ENCODE measurements at regions not wholly inside any gene's neighbourhood (a gene's known extent, or its start where the extent isn't known, plus 50 kb on each side); places are given as distances from the start of the nearest gene placed in this dataset.
"Not testable (repeated sequence)": the region's sequence is repeated elsewhere in the genome, so short reads cannot be mapped to it uniquely, and the experiment has no call there.

DNA sequence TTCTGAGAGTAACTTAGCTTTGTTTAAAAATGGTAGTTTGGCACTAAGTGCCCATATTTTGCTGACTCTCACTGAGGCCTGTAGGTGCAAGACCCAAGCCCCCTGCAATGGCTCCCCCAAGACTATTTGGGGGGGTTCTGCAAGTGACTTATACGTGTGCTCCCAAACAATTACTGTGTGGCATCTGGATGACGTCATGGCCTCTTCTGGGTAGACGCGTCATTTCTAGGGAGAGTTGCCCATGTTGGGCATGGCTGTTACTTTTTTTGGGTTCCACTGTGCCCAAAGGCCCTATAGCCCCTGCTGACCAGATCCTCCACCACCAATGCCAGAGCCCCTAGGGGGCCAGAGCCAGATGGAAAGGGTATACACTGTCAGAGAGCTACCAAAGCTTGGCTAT lies 110.3 kb upstream of the MYLIP start:
- intact Hi-C loops (cut with DNase I; ENCODE audit: low total_unique reads): no loop called here
- TF ChIP-seq CTCF (IDR thresholded peaks at IDR 0.05): no peak
- no peak for TF ChIP-seq POLR2A (IDR thresholded peaks at IDR 0.05)
- no peak for TF ChIP-seq POLR2AphosphoS5 (IDR thresholded peaks at IDR 0.05)
- no peak for DNase-seq (ENCODE audit: low spot score in 2 of 2)
- Histone ChIP-seq H3K9me3 (no peaks in the 10 kb centered on the region), H3K4me3 (no peak overlapping the region), H3K27ac (no peak overlapping the region), H3K27me3 (no peaks in the 10 kb centered on the region), H3K4me1 (no peaks in the 10 kb centered on the region), H3K36me3 (no peaks in the 10 kb centered on the region)

GRCh38 chr6:16014325-16014724 lies 114.6 kb upstream of the MYLIP start:
- H3K4me3 ChIP-seq; DNase-seq (ENCODE audit: low spot score in 2 of 2); H3K9me3 ChIP-seq; H3K4me1 ChIP-seq; H3K36me3 ChIP-seq; intact Hi-C loops (cut with DNase I; ENCODE audit: low total_unique reads); H3K27ac ChIP-seq; H3K27me3 ChIP-seq: not testable (repeated sequence)

DNA sequence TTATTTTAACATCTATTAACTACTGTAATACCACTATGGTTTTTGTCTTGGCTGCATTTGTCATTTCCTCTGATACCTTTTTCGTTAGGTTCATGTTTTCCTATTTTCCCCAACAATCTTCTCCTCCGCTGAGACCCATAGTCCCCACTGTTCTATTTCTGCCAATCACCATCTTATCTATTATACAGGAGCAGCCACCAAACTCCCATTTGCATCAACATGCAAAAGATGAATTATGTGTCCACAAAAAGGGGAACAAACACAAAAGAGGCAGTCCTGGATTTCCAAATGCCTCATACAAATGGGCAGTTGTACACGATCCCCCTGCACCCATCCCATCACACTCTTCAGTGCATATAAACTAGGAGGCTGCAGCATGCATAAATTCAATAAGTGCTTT lies 121.7 kb upstream of the MYLIP start:
- intact Hi-C loops (cut with DNase I; ENCODE audit: low total_unique reads): no loop called here
- H3K4me1 ChIP-seq: no peaks in the 10 kb centered on the region

DNA sequence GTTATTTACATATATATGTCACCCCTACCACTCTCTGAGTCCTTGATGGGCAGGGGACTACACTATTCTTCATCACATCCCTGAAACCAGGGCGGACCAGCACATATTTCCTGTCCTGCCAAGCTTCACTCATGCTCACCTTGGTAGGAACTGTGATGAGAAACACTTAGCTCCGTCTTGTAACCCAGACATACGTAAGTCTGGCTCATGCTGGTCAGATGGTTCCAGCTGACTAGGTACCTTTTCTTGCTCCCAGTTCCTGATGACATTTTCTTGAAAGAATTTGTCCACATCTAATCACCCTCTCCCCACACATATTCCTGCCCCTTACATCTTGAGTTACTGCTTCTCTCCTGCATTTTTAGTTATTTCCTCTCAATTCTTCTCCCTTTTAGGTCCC lies 122.2 kb upstream of the MYLIP start:
- no peak for DNase-seq (ENCODE audit: low spot score in 2 of 2)
- no peaks in the 10 kb centered on the region for H3K36me3 ChIP-seq
- no peaks in the 10 kb centered on the region for H3K4me1 ChIP-seq
- H3K27ac ChIP-seq: no peak overlapping the region
- no peaks in the 10 kb centered on the region for H3K27me3 ChIP-seq
- H3K9me3 ChIP-seq: no peaks in the 10 kb centered on the region
- TF ChIP-seq POLR2A (IDR thresholded peaks at IDR 0.05): no peak
- no peak for TF ChIP-seq POLR2AphosphoS5 (IDR thresholded peaks at IDR 0.05)
- no peak for TF ChIP-seq CTCF (IDR thresholded peaks at IDR 0.05)
- H3K4me3 ChIP-seq: no peak overlapping the region
- intact Hi-C loops (cut with DNase I; ENCODE audit: low total_unique reads): no loop called here

More for the DNA sequence above, 121.7 kb upstream of the MYLIP start:
- no peak overlapping the region for H3K27ac ChIP-seq
- H3K27me3 ChIP-seq: no peaks in the 10 kb centered on the region
- H3K9me3 ChIP-seq: no peaks in the 10 kb centered on the region
- DNase-seq (ENCODE audit: low spot score in 2 of 2): no peak
- no peaks in the 10 kb centered on the region for H3K36me3 ChIP-seq
- no peak for TF ChIP-seq POLR2AphosphoS5 (IDR thresholded peaks at IDR 0.05)
- TF ChIP-seq POLR2A (IDR thresholded peaks at IDR 0.05): no peak
- TF ChIP-seq CTCF (IDR thresholded peaks at IDR 0.05): no peak
- H3K4me3 ChIP-seq: no peak overlapping the region

DNA sequence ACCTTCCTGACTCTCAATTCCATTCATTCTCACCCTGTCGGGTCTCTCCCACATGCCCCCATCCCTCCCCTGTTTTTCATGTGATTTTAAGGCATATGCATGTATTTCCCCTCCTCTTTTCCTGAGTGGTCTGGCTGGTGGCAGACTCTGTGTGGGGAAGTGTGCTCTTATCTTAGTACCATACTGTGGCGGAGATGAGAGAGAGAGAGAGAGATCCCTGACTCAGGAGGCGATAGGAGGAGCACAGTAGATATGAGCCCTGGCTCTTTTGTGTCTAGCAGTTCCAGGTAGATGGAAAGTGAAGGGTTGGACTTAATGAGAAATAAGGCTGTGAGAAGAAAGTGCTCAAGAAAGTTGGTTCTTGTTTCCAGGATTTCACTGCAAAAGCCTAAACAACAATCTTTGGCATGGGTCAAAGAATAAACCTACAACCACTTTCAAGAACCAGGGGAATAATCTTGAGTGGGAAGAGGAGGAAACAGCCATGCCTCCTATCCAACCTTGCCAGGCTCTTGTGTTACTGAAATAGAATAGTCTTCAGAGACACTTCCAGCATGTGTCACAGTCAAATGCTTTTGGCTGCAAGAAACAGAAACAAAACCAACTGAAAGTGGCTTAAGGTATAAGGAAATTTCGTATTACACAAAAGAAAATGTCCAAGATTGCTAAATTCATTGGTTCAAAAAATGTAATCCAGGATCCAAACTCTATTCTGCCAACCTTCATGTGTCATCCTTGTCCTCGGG lies 123.8 kb upstream of the MYLIP start:
- no peaks in the 10 kb centered on the region for H3K9me3 ChIP-seq
- H3K36me3 ChIP-seq: no peaks in the 10 kb centered on the region
- H3K4me3 ChIP-seq: no peak overlapping the region
- no peaks in the 10 kb centered on the region for H3K4me1 ChIP-seq
- no peak for DNase-seq (ENCODE audit: low spot score in 2 of 2)
- TF ChIP-seq POLR2A (IDR thresholded peaks at IDR 0.05): no peak
- TF ChIP-seq POLR2AphosphoS5 (IDR thresholded peaks at IDR 0.05): no peak
- no peak for TF ChIP-seq CTCF (IDR thresholded peaks at IDR 0.05)
- H3K27ac ChIP-seq: no peak overlapping the region
- intact Hi-C loops (cut with DNase I; ENCODE audit: low total_unique reads): no loop called here
- no peaks in the 10 kb centered on the region for H3K27me3 ChIP-seq

- no peak overlapping the region for H3K4me3 ChIP-seq
- H3K27me3 ChIP-seq: no peaks in the 10 kb centered on the region
- no peaks in the 10 kb centered on the region for H3K4me1 ChIP-seq
- TF ChIP-seq CTCF (IDR thresholded peaks at IDR 0.05): no peak
- TF ChIP-seq POLR2AphosphoS5 (IDR thresholded peaks at IDR 0.05): no peak
- TF ChIP-seq POLR2A (IDR thresholded peaks at IDR 0.05): no peak
- no peak for DNase-seq (ENCODE audit: low spot score in 2 of 2)
- H3K27ac ChIP-seq: no peak overlapping the region
- H3K36me3 ChIP-seq: no peaks in the 10 kb centered on the region
- intact Hi-C loops (cut with DNase I; ENCODE audit: low total_unique reads): no loop called here
- no peaks in the 10 kb centered on the region for H3K9me3 ChIP-seq
These were observed 125.7 kb upstream of the MYLIP start for GRCh38 chr6:16003197-16003491.

Measured in breast epithelium (tissue), 4 donors.